GM21737 (cell line): ENCODE measurements at regions not wholly inside any gene's neighbourhood (a gene's known extent, or its start where the extent isn't known, plus 50 kb on each side); places are given as distances from the start of the nearest gene placed in this dataset.
"Not testable (repeated sequence)": the region's sequence is repeated elsewhere in the genome, so short reads cannot be mapped to it uniquely, and the experiment has no call there.

Experiments
- ATAC-seq: cut with Tn5 transposase; IDR thresholded peaks from one replicate; pipeline ENCODE4 v1.9.1; 2021; ENCODE audit warnings: mild to moderate bottlenecking, moderate library complexity; ENCODE audit not compliant: unreplicated experiment

DNA sequence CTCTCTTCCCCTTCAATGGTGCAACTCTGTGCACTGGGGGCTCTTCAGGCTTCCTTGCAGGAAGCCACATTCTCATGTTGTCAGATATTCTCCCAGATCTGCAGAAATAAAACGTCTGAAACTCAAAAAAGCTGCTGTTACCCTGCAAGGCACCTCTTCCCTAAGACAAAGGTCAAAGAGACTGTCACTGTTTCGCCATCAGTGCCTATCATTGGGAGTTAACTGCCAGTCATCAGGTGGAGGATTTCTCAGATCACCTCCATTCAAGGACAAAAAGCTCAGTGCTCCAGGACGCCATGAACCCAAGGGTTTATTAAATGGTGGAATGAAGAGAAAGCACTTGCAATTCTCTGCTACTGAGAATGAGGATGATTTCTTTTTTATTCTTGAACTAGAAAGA, 144.6 kb upstream of the PALS2 start:
- ATAC-seq: no peak

DNA sequence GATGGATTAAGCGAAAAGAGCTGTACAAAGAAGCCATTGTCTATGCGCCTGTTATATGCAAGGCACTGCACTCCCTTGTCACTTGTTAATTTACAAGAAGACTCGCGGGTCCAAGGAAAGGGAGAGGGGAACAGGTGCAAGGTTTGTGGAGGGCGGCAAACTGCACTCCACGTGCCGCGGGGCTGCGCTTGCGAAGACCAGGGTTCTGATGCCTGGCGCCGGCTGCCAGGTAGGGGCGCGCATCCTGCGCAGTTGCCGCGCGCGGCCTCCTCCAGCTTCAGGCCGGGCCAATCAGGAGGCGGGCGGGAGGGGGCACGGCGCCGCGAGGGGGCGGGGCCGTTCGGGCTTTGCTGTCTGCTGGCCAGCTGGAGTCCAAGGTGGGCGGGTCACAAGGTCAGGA, 140.6 kb upstream of the PALS2 start:
- ATAC-seq: no peak

DNA sequence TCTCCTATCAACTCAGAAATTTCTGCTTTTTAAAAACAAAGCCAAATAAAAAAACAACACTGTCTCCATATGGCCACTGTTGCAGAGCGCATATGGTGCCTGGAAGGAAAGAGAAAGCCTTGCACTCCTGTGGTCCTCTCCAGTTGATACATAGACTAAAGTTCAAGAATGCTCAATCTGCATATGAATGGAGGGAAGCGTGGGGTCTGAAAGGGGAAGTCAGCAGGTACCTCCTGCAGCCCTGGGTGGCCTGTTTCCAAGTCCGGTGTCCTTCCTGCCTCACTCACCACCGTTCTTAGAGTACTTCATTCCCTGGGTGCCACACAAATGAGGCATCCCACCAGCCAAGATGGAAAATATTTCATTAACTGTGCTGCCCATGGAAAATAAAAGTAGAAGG, 138.3 kb upstream of the PALS2 start:
- ATAC-seq: no peak

DNA sequence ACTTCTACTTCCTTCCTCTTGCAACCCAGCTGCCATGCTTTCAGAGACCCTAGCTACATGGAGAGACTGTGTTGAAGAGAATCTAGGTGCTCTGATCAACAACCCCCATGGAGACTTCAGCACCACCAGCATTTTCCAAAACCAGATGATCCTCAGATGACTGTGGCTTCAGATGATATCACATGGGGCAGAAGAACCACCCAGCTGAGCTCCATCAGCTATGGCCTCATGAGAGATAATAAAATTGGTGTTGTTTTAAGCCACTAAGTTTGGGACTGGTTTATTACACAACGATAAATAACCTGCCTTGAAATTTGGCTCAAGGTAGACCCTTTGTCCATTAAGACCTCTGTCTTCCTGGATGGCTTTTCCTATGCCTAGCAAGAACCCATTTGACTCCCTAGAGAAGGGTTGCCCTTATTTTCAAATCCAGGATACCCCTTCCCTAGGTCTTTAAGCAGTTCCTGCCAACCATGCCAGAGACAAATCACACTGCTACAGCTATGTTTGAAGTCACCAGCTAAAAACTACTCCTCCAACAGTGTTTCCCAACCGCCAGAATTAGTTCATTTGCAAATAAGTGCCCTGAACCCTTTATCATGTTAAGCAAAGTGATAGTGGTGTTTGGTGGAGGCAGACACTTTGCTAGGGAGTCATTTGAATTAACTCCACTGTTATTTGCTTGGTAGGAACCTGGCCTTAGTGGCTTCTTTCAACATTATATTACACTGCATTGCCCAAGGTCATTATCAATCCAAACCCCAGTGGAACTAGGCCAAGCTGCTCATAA, 136.9 kb upstream of the PALS2 start:
- ATAC-seq: no peak

DNA sequence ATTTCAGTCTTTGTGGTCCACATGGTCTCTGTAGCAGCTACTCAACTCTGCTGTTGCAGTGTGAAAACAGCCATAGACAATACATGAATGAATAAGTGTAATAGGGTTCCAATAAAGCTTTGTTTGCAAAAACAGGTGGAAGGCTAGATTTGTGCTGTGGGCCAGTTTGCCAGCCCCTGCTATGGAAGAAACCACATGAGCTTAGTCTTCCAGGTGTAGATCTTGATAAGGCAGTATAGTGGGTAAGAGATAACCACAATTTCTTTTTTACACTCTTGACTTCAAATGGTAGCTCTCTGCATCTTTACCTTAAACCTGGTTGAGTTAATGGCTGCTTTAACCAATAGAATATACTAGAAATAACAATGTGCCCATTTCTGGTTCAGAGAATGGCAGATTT, 135.0 kb upstream of the PALS2 start:
- no peak for ATAC-seq

DNA sequence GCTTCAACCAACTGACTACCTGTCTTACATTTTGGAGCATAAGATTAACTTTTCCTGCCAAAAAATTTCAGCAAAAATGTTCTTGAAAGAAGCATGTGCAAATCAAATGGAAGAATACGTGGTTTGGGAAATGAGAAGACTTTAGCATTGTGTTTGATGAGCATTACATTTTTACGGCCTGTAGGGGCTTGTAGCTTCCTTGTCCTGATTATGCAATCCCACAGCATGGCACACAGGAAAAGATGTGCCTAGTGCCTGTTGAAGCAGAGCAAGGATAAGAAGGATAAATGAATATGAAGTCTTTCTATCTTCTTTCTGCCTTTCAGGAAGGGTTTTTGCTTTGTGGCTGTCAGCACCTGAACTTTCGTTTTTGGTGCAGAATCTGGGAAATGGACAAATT, 134.1 kb upstream of the PALS2 start:
- not testable (repeated sequence) for ATAC-seq

DNA sequence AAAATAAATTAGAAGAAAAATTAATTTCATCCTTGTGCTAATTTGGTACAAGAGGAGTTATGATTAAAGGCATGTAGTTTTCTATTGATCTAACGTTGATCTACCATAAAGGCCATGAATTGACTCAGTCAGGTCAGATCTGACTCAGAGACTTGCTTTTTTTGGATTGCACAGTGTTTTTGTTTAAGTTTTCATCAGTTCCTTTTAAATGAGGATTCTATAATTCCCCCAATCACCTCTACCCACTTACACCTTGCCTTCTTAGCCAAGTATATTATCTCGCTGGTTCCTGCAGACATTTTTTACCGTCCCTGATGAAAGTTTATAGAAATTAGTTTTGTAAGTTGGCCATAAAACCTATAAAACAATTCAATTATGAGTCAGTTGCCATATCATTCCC, 132.4 kb upstream of the PALS2 start:
- no peak for ATAC-seq

DNA sequence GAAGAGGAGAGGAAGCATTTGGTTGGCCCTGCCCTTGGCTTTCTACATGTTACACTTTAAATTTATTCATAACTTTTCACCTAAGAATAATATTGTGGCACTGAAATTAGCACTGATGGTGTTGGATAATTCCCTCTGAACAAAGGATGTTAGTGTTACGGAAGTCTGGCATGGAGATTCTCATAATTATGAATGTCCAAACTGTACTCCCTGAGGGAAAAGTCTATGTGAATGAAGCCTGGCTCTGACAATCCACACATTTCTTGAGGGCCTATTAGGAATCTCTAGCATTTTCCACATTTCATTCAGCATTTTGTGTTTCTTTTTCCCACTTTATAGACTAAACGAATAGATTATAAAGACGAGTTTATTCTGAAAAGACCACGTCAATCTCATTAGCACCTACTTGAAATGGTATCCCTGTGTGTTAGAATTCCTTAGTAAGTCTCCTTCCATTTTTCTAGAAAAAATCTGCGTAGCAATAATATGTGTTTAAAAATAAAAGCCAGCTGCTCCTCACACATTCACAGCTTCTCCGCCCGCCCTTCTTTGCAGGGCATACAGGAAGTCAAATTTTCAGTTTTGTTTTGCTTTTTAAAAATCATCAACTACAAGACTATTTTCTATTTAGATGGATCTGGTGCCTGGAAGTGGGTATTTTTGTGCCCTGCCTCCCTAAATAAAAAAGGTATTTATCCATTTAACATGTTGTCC, 131.8 kb upstream of the PALS2 start:
- no peak for ATAC-seq

DNA sequence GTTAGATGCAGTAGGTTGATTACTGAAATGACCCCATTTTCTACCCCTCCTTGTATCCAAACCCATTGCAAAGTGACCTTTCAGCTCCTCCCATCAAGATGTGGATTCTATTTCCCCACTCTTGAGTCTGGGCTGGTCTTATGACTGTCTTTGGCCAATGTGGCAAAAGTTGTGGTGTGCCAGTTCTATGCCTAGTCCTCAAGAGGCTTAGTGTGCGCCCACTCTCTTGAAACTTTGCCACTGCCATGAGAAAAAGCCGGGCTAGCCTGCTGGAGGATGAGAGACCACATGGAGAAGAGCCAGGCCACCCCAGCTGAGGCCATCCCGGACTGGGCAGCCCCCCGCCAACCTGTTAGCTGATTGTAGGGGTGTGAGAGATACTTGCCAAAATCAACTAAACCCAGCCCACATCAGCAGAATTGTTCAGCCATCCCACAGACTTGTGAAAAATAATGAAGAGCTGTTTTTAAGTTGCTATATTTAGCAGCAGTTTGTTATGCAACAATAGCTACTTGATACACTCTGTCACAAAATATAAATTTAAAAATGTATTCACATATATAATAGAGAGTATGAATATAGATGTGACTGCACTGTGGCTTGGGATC, 131.0 kb upstream of the PALS2 start:
- ATAC-seq: no peak

DNA sequence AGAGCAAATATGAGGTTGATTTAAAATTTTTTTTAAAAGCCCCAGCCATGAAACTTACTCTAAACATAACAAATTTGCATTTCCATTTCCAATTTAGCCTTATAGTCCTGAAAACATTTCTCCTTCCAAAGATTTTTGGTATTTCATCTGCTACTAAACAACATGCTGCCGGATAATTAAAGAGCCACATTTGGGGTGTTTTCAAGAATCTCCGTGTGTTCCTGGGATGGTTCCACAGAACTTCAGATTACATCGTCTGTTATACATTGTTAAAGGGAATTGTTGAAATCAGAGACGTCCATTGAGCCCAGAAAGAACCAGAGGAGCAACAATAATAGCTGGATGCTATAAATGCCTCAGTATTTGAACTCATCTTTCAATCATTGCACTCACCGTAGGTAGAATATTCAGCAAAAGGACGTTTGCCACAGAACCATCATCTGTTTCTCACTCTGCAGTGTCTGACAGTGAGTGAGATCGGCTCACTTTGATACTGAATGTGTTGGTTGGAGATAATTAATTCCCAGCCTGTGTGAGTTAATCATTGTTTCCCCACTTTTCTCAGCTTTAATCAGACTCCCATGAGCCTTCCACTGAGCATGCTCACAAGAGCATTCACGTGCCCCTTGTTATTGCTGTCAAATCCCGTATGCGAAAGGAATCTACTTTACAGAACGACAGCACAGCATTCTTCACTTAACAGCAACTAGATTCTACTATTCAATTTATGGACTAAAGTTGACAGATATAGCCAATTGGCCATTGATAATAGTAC, 128.4 kb upstream of the PALS2 start:
- ATAC-seq: no peak

DNA sequence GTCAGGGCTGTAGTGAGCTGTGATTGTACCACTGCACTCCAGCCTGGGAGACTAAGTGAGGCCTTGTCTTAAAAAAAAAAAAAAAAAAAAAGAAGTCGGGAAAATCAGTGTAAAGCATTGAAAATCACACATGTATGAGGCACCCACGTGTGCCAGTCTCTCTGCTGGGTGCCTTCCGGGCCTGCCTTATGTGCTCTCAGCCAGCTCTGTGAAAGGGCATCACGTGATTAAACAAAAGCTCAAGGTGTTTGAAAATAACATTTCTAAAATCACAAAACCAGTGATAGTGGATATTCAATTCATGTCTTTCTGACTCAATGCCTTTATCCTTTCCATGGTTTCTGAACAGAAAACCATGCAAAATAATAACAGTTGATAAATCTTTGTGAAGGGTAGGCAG, 125.2 kb upstream of the PALS2 start:
- no peak for ATAC-seq

DNA sequence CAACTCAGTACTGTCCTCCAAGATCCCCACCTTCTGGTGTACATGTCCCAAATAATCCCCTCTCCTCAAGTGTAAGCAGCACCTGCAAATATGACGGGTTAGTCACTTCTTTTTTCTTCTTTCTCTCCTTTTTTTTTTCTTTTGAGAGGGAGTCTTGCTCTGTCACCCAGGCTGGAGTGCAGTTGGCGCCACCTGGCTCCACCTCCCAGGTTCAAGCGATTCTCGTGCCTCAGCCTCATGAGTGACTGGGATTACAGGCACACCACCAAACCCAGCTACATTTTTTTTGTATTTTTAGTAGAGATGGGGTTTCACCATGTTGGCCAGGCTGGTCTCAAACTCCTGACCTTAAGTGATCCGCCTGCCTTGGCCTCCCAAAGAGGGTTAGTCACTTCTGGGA, 123.8 kb upstream of the PALS2 start:
- not testable (repeated sequence) for ATAC-seq

DNA sequence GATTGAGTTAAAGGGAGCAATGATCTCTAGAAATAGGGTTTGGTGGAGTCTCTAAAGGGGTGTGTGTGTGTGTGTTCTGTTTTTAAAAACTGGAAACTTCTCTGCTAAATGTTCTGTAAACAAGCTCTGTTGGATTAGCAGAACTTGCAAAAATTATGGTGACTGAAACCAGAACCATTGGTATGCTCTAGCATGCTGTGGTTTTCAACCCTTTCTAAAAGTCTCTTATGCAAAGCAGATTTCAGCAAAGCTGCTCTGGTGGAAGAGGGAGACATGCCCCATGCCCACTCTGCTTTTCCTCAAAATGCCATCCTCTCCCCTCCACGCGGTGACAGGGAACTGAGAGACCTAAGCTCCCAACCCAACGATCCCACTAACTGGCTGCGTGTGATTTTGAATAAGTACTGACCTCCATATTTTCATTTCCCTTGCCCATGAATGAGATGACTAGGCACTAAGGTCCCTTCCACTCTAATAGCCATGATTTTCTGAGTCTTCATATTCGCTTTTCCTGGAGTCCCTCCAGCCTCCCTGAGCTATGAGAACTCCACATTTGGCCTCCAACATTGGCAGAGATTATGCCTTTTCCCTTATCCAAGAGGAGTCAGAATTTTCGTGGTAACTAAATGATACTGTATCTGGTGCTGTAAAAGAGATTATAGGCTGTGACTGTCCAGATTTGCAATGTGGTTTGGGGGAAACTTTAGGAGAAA, 117.3 kb upstream of the PALS2 start:
- ATAC-seq: peak; percentile 65

DNA sequence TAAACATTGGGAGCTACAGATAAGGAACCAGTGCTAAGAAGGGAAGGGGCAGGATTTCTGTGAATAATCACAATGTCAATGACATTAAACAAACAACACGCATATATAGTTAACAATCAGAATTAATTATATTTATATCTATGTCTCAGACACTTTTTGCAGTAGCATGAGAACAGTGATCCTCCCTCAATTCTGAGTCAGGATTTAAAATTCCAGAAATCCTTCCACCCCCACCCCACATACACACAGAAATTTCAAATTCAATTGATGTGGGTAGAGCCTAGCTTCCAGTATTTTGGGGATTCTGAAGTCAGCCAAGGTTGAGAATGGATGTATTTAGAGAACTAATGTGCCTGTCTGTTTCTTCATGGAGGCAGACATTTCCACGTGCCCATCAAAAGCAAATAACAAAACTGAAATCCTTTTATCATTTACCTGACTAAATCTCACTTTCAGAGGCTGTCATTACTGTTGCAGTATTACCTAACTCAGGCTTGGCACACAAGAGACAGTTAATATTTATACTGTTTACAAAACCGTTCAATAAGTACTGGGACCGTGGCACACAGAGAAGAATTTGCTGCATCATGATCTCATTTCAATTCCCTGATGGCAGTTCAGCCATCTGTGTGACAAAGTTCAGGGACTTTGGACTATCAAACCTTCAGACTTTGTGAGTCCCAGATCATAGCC, 116.6 kb upstream of the PALS2 start:
- peak; percentile 49 for ATAC-seq

DNA sequence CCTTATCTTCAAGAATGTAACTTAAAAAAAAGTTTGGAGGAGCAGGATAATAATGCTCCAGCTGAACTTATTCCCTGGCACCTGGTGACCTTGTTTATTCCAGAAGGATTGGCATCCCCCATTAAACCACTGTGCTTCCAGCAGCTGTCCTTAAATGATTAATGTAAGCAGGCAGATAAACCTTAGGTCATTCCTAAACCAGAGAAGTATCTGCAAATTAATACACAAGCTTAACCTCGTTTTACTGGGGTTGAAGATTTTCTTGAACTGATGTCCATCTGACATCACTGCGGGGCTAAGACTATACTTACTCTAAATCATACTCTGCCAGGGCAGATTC, 116.1 kb upstream of the PALS2 start:
- no peak for ATAC-seq

DNA sequence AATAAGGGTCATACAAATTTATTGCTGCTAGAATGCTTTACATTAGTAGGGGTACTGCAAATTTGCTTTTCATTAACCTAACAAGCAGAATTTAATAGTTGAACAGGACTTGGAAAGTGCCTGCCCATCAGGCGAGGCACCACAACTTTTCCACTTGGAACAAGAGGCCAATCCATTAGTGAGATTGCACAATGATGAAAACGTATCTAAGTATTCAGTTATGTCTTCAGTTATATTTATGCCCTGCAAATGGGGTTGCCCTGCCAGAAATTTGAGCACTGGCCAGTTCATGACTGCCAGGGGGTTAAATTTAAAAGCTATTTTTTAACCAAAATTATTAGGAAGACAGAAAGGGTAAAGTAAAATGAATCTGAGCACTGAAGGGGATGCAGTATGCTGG, 111.1 kb upstream of the PALS2 start:
- ATAC-seq: no peak

DNA sequence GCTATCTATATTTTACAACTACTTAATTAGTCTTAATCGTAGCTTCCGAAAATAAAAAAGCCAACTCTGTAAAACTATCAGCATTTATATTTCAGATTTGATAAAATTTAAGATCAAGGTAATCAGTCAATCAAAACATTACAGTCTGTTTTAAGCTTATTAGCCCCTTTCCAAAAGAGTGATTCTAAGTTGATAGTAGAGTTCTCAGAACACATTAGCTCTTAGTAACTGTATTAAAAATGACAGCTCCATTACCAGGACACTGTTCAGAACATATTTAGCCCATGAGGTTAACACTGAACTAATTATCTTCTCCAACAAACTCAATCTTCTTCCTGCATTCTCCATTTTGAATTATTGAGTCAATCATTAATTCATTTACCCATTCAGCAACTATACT, 110.3 kb upstream of the PALS2 start:
- ATAC-seq: no peak

DNA sequence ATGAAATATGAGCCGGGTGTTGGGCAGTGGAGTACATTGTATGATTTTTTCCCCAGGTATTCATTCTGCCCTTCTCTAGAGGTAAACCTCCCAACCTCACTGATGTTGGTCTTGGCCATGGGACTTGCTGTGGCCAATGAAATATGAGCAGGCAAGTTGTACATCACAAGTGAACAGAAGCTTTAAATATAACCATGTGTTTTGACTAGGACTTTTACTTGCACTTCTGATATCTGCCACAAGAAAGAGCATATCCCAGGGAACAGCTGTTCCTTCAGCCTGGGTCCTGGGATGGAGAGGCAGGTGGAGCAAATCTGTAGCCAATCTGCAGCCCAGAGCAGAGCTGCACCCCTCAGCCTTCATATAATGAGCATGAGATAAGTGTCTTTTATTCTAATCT, 109.8 kb upstream of the PALS2 start:
- ATAC-seq: no peak

DNA sequence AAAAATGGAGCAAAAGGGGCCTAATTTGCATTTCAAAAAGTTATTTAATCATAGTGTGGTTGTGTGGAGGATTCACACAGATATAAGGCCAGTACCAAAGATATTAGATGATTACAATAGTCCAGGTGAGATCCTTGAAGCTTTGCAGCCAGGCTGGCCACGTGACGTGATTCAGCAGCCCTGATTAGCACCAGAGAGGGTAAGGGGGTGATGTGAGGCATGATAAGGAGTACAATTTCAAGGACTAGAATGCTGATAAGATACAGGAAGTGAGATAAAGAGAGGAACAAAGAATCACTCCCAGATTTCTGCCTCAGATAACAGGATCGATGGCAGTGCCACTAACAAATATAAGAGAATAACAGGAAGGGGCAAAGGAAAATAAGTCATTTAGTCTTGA, 108.4 kb upstream of the PALS2 start:
- ATAC-seq: no peak

DNA sequence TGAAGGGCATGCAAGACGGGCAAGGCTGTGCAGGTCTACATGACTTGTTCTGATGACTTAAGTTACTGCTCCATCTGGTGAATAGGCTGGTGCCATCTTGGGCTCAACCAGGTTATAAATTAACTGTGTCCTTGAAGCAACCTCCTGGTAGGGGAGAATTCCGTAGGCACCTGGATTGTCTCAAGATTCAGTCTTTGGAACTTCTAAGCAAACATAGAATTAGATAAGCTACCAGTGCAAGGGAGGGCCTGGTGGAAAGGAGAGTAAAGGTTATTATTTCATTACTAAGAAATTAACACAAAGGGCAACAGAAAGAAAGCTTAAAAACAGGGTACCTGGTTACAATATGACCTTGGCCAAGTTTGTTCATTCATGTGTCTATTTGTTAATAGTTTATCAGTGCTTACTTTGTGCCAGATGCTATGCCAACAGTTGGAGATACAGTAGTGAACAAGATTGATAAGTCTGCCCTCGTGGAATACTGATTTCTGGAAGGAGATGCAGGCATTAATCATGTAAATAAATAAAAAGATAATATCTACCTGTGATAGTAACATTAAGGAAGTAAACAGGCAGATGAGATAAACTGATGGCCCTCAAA, 107.0 kb upstream of the PALS2 start:
- ATAC-seq: no peak
